ENCODE measurements at regions not wholly inside any gene's neighbourhood (a gene's known extent, or its start where the extent isn't known, plus 50 kb on each side); places are given as distances from the start of the nearest gene placed in this dataset.

- H3K4me3 ChIP-seq (ENCODE audit: low read length) = no peak overlapping the region
- DNase-seq (ENCODE audit: low read depth) = no peak
- no peak for TF ChIP-seq CTCF (conservative IDR thresholded peaks at IDR 0.05; ENCODE audit: low read length)
Measured at GRCh38 chr2:21404137-21404536, 280.4 kb downstream of the TDRD15 start.

DNA sequence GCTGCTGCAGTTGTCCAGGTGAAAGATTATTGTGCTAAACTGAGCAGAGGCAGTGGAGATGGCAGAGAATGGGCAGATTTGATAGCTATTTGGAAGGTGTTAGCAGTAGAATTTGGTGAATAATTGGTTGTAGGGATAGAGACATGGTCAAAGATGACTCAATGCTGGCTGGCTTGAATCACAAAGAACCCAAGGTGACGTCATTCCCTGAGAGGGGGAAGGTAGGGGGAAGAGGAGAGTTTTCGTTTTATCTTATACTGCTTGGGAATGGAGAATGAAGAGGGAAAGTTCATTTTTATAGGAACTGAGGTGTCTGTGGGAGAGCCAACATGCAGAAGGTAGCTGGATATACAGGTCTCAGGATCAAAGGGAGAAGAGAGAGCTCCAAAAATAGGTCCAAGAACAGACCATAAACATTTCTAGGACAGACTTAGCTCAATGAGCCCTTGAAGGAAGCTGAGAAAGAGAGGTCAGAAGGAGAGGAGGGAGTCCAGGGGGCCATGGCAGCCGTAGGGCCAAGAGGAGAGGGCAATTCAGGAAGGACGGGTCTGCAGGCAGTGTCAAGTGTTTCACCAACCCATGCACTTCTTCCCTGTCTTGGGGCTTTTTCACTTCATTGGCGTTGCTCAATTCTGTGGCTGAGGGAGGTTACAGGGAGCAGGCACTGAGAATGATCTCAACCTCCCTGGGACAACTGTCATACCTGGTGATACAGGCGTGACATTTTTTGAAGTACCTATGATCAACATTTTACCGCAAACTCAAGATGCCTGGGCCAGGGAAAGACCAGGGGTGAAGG, 281.3 kb downstream of the TDRD15 start:
- no peak for TF ChIP-seq CTCF (conservative IDR thresholded peaks at IDR 0.05; ENCODE audit: low read length)
- H3K4me3 ChIP-seq (ENCODE audit: low read length) = no peak overlapping the region
- DNase-seq (ENCODE audit: low read depth) = no peak

DNA sequence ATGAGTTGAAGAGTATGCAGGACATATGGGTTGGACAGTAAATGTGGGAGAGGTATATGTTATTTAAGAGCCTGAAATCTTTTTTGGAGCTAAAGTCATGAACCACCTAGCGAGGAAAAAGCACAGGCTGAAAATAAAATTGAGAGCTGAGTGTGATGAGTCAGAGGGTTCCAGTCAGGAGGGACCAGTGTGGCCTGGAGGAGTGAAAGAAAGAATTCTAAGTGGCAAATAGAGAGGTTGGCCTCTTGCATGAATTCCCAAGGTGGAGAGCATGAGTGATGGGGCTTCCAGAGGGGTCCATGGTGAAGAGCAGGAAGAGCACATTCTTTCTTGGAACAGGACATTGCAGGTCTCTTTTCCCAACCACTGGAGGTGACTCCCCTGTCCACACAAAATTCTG, 282.6 kb downstream of the TDRD15 start:
- no peak overlapping the region for H3K4me3 ChIP-seq (ENCODE audit: low read length)
- DNase-seq (ENCODE audit: low read depth) = no peak
- TF ChIP-seq CTCF (conservative IDR thresholded peaks at IDR 0.05; ENCODE audit: low read length) = no peak

GRCh38 chr2:21406911-21407310, 283.1 kb downstream of the TDRD15 start:
- TF ChIP-seq CTCF (conservative IDR thresholded peaks at IDR 0.05; ENCODE audit: low read length) = no peak
- DNase-seq (ENCODE audit: low read depth) = no peak
- H3K4me3 ChIP-seq (ENCODE audit: low read length) = no peak overlapping the region

- TF ChIP-seq CTCF (conservative IDR thresholded peaks at IDR 0.05; ENCODE audit: low read length) = no peak
- H3K4me3 ChIP-seq (ENCODE audit: low read length) = no peak overlapping the region
- no peak for DNase-seq (ENCODE audit: low read depth)
Measured at GRCh38 chr2:21407851-21408250, 284.1 kb downstream of the TDRD15 start.

DNA sequence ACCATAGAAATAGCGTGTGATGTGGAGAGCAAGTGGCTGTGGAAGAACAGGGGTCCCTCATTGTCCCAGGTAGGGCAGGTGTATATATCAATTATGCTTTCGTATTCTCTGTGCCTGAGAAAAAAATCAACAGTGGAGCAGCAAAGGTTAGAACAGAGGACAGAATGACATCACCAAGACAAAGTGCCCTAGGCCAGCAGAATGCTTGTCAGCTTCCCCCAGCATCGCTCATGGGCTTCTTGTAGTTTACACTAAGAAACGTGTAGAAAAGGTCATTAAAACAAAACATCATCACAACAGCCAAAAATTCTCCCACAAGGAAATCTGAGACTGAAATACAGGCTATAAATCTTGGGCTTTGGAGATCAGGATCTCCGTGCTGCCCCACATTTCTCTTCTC, 288.0 kb downstream of the TDRD15 start:
- DNase-seq (ENCODE audit: low read depth) = no peak
- H3K4me3 ChIP-seq (ENCODE audit: low read length) = no peak overlapping the region
- TF ChIP-seq CTCF (conservative IDR thresholded peaks at IDR 0.05; ENCODE audit: low read length) = no peak

DNA sequence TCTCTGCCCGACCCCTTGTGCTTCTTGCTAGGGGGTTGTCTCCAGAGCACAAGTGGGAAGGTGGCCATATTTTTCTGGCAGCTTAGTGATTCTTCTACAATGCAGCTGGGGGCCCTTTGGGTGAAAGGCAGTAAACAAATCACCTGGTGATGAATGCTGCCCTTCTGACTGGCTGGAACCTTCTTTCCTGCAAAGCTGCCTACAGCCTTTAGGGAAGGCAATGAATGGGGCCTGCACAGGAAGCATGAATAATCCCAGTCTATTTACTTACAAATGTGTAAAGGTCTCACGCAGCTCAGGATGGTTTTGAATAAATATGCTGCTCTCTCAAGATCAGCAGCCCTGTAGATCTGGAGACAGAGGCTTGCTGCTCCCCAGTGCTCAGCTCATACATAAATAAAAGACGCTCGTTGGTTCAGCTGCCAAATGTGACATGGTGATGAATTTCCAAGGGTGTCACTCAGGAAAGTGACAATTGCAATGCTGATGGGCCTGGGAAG, 289.2 kb downstream of the TDRD15 start:
- DNase-seq (ENCODE audit: low read depth) = no peak
- no peak for TF ChIP-seq CTCF (conservative IDR thresholded peaks at IDR 0.05; ENCODE audit: low read length)

More for the DNA sequence above, 289.2 kb downstream of the TDRD15 start:
- no peak overlapping the region for H3K4me3 ChIP-seq (ENCODE audit: low read length)

Data from AG10803 (cell line).